Keratinocyte (primary cell): ENCODE measurements at regions not wholly inside any gene's neighbourhood (a gene's known extent, or its start where the extent isn't known, plus 50 kb on each side); places are given as distances from the start of the nearest gene placed in this dataset.

Experiments used
- CTCF ChIP-seq, 3 experiments: IDR thresholded peaks in 1 of 3; conservative IDR thresholded peaks in 1 of 3; optimal IDR thresholded peaks in 1 of 3; 2 replicates in 2 of 3; 3 replicates in 1 of 3; pipeline versions ENCODE3 to v1.5.1; 2011; ENCODE audit warnings: low read length in 3 of 3, mild to moderate bottlenecking in 3 of 3, moderate library complexity in 2 of 3, control low read depth in 1 of 3, inconsistent platforms in 1 of 3; ENCODE audit not compliant: insufficient read depth in 2 of 3; ENCODE audit errors: extremely low read depth in 1 of 3
- EZH2 ChIP-seq: IDR thresholded peaks from one replicate; pipeline ENCODE4 v1.6.1; 2012; ENCODE audit warnings: inconsistent platforms, mild to moderate bottlenecking, low read length, moderate library complexity

DNA sequence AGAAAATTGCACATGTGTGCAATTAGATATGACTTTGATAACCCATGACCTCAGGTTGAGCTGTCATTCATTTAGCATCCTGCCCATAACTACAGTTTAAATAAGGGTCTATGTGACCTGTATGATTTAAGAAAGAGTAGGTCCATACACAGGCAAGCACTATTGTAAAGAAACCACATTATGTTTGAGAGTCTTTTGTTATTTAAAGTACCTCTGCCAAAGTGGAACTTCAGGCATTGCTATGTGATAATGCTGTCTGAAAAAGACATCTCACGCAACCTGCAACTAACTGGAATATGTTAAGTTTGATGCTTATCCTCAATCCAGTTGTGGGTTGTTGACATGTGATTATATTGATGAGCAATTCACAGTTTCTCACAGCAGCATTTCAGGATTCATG, 317.0 kb downstream of the TMEM161B start:
- TF ChIP-seq CTCF (optimal IDR thresholded peaks at IDR 0.05 in 1 of 3, IDR thresholded peaks at IDR 0.05 in 1 of 3, conservative IDR thresholded peaks at IDR 0.05 in 1 of 3; ENCODE audit: extremely low read depth in 1 of 3, insufficient read depth in 2 of 3, low read length in 3 of 3) (no peak), EZH2 (no peak)
